GM18508 (cell line): ENCODE measurements at regions not wholly inside any gene's neighbourhood (a gene's known extent, or its start where the extent isn't known, plus 50 kb on each side); places are given as distances from the start of the nearest gene placed in this dataset.
"Not testable (repeated sequence)": the region's sequence is repeated elsewhere in the genome, so short reads cannot be mapped to it uniquely, and the experiment has no call there.

Source experiments
- ATAC-seq: cut with Tn5 transposase; IDR thresholded peaks from one replicate; pipeline ENCODE4 v1.9.1; 2021; ENCODE audit warnings: moderate number of reproducible peaks; ENCODE audit not compliant: insufficient read depth, unreplicated experiment

GRCh38 chr9:22508354-22508753, 61.7 kb downstream of the DMRTA1 start:
- not testable (repeated sequence) for ATAC-seq

GRCh38 chr9:22508790-22509189, 62.2 kb downstream of the DMRTA1 start:
- no peak for ATAC-seq

DNA sequence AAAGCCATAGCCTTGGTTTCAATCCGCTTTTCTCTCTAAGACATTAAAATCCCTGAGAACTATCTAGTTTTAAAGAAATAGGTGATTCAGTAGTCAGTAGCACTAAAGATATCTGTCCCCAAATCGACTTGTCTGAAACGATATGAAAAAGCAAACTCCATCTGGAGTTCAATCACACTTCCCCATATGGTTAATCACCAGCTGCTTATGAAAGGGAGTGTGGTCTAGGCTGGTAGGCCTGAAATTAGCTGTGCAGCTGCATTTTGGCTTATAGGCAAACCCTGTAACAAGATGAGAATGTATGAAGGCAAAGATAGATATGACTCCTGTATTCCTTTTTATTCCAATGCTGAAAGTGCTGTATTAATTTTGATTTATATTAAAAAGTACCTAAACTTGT, 65.9 kb downstream of the DMRTA1 start:
- no peak for ATAC-seq

DNA sequence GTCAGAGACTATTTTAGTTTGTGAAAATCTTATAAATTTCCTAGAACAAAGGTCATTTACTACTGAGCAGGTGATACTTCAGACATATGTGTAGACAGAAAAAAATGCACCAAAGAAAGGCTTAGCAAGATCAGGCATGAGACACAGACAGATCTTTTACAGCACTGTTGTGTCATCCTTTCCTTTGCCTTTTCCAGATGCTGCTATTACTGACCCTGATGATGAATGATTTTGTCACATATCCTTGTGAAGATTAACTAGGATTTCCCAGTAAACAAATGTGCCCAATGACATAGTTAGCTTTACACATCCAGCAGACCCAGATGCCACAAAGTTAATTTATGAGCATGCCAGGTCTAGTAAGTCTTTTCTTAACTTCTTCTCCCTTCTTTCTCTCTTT, 68.2 kb downstream of the DMRTA1 start:
- no peak for ATAC-seq

DNA sequence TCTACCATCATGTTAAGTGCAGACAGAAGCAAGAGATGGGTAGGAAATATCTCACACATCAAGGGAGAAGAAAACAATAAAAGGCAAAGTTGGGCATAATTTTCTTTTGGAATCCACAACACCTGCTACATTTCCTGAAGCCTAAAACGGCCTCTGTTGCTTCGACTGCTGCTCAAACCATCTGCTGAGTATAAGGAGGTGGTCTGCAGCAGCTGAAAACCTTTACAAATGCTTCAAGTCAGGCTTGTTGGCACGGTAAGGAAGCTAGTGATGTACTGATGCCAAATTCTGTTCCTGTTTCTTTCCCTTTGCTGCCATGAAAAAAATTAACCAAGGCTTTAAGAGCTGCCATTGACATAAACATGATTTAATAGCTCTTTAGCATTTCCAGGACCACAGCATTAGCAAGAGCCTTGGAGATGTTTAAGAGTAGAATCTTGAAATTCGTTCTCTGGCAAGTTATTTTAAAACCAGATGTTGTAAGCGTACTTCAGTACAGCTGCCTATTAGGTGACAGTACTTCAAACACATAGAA, 75.6 kb downstream of the DMRTA1 start:
- ATAC-seq: no peak

- no peak for ATAC-seq
Measured at GRCh38 chr9:22528485-22528884, 81.9 kb downstream of the DMRTA1 start.

DNA sequence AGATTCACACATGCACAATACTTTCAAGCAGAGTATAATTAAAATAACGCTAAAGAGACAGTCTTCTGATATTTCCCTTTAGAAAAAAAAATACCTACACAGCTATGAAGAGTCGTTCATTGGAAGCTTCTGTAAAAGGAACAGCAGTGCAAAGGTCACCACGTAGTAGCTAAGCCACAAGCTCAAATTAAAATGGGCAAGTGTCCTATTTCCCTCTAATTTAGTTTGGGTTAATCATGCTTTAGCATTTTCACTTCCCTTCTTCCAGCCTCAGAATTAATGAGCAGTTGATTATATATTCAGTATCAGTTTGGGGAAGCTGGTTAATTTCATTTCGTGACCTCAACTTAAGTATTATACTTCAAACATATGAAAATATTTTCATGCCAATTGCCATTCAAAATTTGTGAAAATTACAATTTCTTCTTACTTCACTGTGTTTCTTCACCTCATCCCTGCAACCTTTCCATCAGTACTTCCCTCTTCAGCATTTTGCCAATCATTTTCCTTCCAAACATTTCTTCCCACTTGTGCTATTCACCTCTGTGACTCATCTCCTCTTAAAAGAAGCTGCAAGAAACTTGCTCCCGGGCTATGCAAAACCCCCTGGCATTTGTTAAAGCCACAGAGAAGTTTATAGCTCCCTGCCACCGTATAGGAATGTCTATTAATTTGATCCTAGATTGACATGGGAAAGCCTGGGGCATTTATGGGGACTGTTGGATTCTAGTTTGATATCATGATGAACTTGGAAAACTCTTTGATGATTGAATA, 83.0 kb downstream of the DMRTA1 start:
- no peak for ATAC-seq

DNA sequence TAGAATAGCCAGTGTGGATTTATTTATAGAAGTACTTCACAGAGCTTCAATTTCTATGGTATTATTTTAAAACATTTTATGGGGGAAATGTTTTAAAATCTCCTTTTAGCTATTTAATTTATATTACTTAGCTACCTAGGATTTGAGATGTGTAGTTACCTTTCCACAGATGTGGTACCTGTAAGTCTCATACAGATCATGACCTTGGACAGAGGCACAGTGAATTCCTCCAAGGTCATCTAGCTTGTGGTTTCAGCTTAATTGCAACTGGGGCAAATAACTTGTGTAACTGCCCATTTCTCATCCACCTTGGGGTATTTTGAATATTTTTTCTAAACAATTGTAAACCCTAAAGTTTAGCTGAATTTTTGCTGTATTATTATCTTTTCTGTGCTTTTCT, 89.2 kb downstream of the DMRTA1 start:
- ATAC-seq: no peak

DNA sequence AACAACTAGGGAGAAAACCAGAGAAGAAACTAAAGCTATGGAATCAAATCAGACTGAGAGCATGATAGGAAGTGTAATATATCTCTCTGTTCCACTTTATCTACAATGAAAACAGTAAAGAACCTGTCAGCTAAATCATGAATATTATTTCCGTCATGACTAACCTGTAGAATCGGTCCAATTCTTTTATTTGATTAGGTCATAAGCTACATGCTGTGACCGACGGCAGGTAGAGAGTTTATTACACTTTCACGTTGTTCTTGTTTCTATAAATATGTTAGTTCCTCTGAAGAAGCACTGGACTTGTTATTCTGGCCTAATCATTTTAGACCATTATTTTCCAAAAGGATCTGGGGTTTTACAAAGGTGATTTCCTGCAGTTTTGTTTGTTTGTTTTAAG, 91.1 kb downstream of the DMRTA1 start:
- ATAC-seq: no peak

DNA sequence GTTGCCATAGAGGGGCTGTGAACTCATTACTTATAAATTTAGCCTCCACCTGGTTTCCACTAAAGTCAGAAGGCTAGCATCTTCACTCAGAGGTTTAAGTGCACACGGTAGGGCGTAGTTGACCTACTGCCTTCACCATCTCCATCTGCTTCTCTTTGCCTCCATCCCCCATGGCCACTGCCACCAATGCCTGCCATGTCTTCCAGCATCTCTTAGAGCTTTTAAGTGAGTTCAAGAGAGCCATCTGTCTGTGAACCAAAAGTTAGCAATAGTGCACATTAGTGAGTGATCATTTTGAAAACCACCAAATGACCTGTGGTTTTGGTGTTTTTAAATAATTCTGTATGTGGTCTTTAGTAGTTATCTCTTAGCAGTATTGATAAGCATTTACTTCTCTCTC, 102.0 kb downstream of the DMRTA1 start:
- no peak for ATAC-seq

DNA sequence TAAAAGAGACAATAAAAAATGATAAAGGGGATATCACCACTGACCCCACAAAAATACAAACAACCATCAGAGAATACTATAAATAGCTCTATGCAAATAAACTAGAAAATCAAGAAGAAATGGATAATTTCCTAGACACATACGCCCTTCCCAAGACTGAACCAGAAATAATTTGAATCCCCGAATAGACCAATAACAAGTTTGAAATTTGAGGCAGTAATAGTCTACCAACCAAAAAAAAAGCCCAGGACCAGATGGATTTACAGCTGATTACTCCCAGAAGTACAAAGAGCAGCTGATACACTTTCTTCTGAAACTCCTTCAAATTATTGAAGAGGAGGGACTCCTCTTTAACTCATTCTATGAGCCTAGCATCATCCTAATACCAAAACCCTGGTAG, 128.1 kb downstream of the DMRTA1 start:
- ATAC-seq: no peak

DNA sequence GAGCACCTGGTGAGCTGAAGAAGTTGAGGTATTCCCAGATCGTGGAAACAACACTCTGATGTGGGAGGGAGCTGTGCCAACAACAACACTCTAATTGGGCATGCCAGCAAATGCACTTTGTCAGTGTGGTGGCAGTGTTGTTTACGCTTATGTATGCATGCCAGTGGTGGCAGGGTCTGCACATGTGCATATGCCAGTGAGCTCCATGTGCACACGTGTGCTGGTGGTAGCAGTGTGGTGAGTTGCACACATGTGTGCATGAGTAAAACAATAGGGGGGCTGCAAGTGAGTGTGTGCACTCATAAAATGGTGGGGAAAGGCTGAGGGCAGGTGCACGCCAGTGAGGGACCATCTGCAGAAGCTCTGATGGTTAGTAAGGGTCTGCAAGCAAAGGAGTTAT, 134.2 kb downstream of the DMRTA1 start:
- ATAC-seq: no peak

GRCh38 chr9:22582221-22582620, 135.6 kb downstream of the DMRTA1 start:
- no peak for ATAC-seq

GRCh38 chr9:22588918-22589317, 142.3 kb downstream of the DMRTA1 start:
- no peak for ATAC-seq

- ATAC-seq: no peak
Measured at GRCh38 chr9:22590336-22591033, 143.9 kb downstream of the DMRTA1 start.

DNA sequence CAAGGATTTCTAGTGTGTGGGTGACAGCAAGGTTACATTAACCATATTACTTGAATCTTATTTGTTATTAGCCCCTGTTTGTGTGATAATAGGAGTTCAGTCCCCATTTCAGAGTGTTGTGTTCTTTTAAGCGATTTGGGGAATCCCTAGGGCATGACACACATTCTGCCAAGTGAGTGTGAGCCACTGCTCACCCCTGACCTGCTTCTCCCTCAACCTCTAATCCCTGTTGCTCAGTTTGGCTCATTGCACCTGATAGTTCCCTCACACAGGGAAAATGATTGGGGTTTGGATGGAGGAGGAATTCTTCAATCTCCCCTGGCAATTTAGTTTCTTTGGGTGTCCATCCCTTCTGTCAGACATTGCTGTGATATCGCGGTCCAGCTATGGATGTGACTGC, 149.2 kb downstream of the DMRTA1 start:
- ATAC-seq: no peak

- no peak for ATAC-seq
Measured at GRCh38 chr9:22617156-22617555, 170.5 kb downstream of the DMRTA1 start.

DNA sequence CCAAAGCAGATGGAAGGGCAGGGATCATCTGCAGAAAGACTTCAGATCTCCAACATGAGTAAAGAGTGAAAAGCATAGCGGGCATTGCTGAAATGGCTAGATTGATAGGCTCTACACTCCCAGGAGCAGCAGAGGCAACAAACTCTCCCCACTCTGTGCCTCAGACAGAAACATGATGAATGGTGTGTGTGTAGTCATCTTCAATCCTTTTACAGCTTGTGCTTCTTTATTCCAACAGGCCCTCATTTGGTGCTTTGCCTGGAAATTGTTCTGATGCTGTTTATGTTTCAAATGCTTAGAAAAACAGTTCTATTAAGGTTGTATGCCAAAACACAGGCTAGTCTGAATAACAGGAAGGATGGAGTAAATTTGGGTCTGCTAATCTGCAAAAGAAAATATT, 176.2 kb downstream of the DMRTA1 start:
- no peak for ATAC-seq

DNA sequence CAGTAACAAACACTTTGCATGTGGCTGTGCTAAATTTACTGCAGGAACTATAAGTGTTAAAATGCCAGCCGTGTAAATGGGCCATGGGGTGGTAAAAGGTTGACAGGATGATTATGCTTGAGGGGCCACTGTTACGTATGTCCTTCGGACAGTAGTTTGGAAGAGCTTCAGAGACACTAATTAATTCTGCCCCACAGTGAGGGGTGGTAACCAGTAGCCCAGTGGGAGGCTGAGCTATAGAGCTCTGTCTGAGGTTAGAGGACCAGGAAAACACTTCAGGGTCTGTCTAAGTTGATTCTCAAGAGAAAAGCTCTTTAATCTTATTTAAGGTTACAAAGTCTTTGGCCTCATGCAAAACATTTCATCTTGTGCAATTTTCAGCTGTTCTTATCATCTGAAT, 176.6 kb downstream of the DMRTA1 start:
- ATAC-seq: no peak

DNA sequence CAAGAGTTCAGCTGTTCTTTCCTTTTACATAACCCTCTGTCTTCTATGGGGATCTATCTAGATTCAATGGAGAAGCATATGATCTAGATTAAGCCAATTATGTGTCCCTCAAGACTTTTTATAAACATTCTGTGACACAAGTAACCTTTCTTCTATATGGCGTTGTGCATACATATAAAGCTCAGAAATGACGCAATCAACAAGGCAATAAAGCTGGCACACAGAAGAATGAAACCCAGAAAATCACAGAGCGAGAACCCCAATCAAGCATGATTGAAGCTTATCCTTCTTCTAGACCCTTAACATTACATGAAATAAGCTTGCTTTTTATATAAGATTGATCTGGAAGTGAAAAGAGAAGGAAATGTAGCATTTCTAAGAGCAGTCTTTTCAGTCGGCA, 178.9 kb downstream of the DMRTA1 start:
- ATAC-seq: no peak

DNA sequence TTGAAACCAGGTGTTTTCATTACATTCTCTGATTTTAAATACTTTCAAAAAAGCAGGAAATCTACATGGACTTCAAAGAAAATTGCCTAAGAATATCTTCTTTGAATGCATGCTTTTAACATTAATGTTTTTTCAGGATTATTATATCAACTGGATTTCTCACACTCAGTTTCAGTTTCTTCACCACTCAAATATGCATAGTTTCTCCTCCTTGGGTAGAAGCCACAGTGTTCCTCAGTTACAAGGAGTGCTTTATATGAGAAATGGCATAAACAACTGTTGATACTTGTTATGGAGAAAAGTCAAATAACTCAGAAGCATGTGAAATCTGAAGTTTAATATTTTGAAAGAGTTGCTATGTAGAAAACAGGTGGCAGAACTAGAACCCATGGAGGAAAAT, 196.9 kb downstream of the DMRTA1 start:
- no peak for ATAC-seq

- ATAC-seq: no peak
Measured at GRCh38 chr9:22645893-22646292, 199.3 kb downstream of the DMRTA1 start.
